Retinal pigment epithelial cell (primary cell): ENCODE measurements at regions not wholly inside any gene's neighbourhood (a gene's known extent, or its start where the extent isn't known, plus 50 kb on each side); places are given as distances from the start of the nearest gene placed in this dataset.

Experiments used
- DNase-seq: peaks from one replicate; pipeline ENCODE4 v3.0.0-alpha.2; 2010; ENCODE audit warnings: low read depth
- H3K4me3 ChIP-seq: 2 replicates; pipeline ENCODE4 v1.5.1; 2011; ENCODE audit warnings: mild to moderate bottlenecking, low read length, control low read depth, moderate library complexity
- TF ChIP-seq, protein P1 (sequence below): conservative IDR thresholded peaks from 2 replicates; pipeline ENCODE4 v1.5.1; 2011; ENCODE audit warnings: low read depth, low read length, control low read depth, inconsistent platforms

DNA sequence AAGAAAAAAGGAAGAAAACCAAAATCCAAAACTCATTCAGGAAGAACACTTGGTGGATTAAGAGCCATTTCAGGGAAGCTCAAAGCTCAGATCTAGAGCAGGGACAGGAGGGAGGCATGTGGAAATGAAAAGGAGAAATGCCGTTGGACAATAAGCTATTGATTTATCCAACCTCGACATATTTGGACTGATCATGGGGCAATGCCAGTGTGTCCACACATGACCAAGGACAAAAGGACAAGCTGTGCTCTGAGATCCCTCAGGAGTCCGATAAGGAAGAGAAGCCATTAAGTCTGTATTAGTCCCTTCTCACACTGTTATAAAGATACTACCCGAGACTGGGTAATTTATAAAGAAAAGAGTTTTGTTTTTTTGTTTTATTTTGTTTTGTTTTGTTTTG is 684.0 kb upstream of the CELF2 start:
- DNase-seq = no peak
- TF ChIP-seq, protein P1, sequence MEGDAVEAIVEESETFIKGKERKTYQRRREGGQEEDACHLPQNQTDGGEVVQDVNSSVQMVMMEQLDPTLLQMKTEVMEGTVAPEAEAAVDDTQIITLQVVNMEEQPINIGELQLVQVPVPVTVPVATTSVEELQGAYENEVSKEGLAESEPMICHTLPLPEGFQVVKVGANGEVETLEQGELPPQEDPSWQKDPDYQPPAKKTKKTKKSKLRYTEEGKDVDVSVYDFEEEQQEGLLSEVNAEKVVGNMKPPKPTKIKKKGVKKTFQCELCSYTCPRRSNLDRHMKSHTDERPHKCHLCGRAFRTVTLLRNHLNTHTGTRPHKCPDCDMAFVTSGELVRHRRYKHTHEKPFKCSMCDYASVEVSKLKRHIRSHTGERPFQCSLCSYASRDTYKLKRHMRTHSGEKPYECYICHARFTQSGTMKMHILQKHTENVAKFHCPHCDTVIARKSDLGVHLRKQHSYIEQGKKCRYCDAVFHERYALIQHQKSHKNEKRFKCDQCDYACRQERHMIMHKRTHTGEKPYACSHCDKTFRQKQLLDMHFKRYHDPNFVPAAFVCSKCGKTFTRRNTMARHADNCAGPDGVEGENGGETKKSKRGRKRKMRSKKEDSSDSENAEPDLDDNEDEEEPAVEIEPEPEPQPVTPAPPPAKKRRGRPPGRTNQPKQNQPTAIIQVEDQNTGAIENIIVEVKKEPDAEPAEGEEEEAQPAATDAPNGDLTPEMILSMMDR = no peak
- no peak overlapping the region for H3K4me3 ChIP-seq

- no peak overlapping the region for H3K4me3 ChIP-seq
- no peak for DNase-seq
- TF ChIP-seq, protein P1 = no peak
Measured at GRCh38 chr10:10338339-10338738, 679.3 kb upstream of the CELF2 start.

GRCh38 chr10:10346390-10347150 is 671.1 kb upstream of the CELF2 start:
- no peak overlapping the region for H3K4me3 ChIP-seq
- TF ChIP-seq, protein P1 = no peak
- DNase-seq = no peak

DNA sequence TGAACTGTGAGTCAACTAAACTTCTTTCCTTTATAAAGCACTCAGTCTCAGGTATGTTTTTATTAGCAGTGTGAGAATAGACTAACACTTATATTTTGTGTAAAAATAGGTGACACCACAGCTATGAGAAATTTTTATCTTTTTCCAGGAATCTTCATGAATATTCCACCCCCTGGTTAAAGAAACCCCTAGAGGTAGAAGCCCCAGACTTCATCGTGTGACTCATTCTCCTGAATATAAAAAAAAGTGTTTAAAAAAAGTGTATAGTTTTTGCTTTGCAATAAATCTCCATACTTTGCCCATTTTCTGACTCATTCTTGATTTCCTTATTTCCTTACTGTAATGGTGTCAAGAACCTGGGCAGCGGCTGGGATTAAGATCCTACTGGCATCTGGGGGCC is 667.6 kb upstream of the CELF2 start:
- H3K4me3 ChIP-seq = no peak overlapping the region
- TF ChIP-seq, protein P1 = no peak
- no peak for DNase-seq

GRCh38 chr10:10351451-10351850 is 666.2 kb upstream of the CELF2 start:
- H3K4me3 ChIP-seq = no peak overlapping the region
- TF ChIP-seq, protein P1 = no peak
- DNase-seq = no peak

- no peak for DNase-seq
- H3K4me3 ChIP-seq = no peak overlapping the region
- TF ChIP-seq, protein P1 = no peak
Measured at GRCh38 chr10:10353326-10353868, 664.3 kb upstream of the CELF2 start.

- DNase-seq = no peak
- TF ChIP-seq, protein P1 = no peak
Measured at GRCh38 chr10:10359263-10359662, 658.4 kb upstream of the CELF2 start.

More at GRCh38 chr10:10359263-10359662, 658.4 kb upstream of the CELF2 start:
- H3K4me3 ChIP-seq = no peak overlapping the region
